ENCODE measurements at regions not wholly inside any gene's neighbourhood (a gene's known extent, or its start where the extent isn't known, plus 50 kb on each side); places are given as distances from the start of the nearest gene placed in this dataset.

GRCh38 chr16:80147026-80147655 lies 393.7 kb upstream of the DYNLRB2 start:
- TF ChIP-seq CTCF (conservative IDR thresholded peaks at IDR 0.05) (no peak), ZFX (IDR thresholded peaks at IDR 0.05) (no peak)

Data from C4-2B (cell line).